HG03066 (cell line): ENCODE measurements at regions not wholly inside any gene's neighbourhood (a gene's known extent, or its start where the extent isn't known, plus 50 kb on each side); places are given as distances from the start of the nearest gene placed in this dataset.
"Not testable (repeated sequence)": the region's sequence is repeated elsewhere in the genome, so short reads cannot be mapped to it uniquely, and the experiment has no call there.

Experiments used
- ATAC-seq: cut with Tn5 transposase; IDR thresholded peaks from one replicate; pipeline ENCODE4 v1.9.1; 2021; ENCODE audit warnings: low read depth; ENCODE audit not compliant: unreplicated experiment

GRCh38 chr1:245102149-245102548 lies 52.6 kb upstream of the KIF26B start:
- ATAC-seq, result not testable (repeated sequence)

GRCh38 chr1:245099401-245099800 lies 55.4 kb upstream of the KIF26B start:
- ATAC-seq, result no peak

GRCh38 chr1:245098924-245099323 lies 55.9 kb upstream of the KIF26B start:
- no peak for ATAC-seq

DNA sequence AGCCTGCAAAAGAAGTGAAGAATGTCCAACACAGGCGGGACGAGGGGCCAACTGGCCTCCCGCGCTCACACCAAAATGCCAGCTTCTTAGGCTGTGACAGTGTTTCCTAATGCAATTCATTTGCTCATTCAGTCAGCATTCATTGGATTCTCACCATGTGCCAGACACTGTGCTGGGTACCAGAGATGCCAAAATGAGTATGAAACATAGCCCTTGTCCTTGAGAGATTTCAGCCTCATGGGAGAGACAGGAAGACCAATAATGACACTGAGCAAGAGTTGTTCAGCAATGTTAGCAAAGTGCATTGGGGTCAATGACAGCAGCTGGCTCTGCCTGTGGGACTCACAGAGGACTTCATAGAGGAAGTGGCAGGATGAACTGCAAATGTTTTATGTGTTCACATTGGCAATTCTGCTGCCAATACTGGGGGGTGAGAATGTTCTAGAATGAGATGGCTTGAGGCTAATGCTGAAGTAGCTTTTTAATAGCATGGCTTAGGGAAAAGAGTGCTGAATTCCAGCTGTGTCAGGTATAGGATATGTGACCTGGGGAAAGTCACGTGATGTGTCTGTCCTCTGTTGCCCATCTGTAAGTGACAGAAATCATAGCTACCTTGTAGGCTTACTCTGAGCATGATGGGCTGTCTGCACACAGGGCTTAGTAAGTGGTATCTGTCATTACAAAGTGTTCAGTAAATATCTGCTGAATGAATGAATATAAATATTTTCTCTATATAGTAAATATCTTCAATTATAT lies 58.3 kb upstream of the KIF26B start:
- ATAC-seq, result no peak

GRCh38 chr1:245095903-245096302 lies 58.9 kb upstream of the KIF26B start:
- no peak for ATAC-seq

GRCh38 chr1:245094954-245095353 lies 59.8 kb upstream of the KIF26B start:
- no peak for ATAC-seq

GRCh38 chr1:245094092-245094491 lies 60.7 kb upstream of the KIF26B start:
- ATAC-seq, result no peak

DNA sequence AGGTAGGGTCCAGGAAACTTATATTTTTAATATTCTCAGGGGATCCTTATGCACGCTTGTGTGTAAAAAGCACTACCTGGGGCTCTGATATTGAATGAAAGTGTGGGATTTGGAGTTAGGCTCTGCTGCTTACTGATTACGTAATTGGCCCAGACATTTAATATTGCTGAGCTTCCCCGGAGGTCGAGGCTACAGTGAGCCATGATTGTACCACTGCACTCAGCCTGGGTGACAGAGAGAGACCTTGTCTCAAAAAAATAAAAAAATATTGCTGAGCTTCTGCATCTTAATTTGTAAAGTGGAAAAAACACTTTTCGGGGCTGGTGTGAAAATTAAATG lies 62.2 kb upstream of the KIF26B start:
- ATAC-seq, result no peak

DNA sequence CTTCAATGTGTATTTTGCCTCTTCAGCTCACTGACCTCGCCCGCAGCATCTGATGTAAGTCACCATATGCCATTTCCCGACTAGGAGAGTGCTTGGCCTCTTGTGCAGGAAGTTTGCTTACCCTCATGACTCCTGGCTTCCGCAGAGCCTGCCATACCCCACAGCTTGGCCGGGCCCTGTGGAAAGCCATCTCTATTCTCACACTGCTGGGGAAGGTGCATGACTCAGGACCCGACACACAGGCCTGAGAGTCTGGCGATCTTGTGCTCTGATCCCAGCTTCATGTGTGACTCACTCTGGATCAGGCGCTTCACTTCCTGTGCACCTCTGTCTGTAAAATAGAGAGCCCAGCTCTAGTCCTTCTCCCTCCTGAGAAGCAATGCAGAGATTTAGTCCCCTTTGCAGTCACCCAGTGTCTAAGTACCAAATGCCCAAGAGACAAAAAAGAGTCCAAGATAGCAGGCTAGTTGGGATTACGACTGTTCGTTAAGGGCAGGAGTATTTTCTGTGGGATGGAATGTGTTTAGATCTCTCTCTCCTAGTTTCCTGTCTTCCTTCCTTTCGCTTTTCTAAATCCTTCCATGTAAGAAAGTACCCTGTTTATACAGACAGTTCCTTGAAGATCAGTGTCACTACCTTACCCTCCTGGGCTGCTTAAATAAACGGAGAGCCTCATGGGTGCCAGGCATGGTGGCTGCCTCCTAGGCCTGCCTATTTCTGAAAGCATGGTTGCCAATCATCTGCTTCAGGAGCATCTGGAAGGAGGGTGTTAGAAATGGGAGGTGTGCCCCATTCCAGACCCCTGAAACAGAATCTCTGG lies 62.8 kb upstream of the KIF26B start:
- ATAC-seq, result no peak

- ATAC-seq, result no peak
Observed at GRCh38 chr1:245091171-245091621, 63.6 kb upstream of the KIF26B start.

DNA sequence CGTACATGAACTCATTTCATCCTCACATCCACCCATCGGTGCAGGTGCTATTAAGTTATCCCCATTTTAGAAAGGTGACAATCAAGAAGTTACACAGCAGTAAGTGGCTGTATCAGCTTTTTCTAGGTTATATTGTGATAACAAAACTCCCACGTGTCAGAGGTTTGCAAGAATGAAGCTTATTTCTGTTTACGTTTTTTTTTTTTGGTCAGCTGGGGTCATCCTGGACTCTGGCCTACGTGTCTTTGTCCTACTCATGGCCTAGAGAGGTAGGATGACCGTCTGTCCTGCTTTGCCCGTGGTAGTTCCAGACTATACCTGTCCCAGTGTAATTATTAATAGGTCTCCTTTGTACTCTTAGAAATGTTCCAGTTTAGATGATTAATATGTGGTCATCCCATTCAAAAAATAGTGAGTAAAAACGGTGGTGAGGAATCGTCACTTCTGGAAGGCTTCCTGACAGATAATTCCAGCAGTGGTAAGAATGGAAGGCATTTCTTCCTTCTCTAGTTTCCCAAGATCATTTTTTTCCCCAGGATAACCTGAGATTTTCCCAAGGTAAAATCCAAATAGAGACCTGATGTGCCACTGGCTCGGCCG lies 64.2 kb upstream of the KIF26B start:
- no peak for ATAC-seq

DNA sequence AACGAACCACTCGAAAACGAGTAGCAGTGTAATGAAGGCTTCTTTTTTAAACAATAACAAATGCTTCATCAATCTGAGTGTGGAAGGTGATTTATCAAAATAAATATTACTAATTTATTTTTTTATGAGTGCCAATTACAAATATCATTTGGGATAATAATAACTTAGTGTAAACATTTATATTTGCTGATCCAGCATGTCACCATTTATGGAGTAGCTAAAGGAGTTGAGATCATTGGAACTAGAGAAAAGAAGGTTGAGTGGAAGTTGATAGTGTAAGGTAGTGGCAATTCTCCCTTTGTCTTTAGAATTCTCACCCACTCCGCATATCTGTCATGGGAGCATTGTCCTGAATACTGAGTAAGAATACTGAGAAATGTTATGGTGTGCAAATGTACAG lies 67.1 kb upstream of the KIF26B start:
- no peak for ATAC-seq

DNA sequence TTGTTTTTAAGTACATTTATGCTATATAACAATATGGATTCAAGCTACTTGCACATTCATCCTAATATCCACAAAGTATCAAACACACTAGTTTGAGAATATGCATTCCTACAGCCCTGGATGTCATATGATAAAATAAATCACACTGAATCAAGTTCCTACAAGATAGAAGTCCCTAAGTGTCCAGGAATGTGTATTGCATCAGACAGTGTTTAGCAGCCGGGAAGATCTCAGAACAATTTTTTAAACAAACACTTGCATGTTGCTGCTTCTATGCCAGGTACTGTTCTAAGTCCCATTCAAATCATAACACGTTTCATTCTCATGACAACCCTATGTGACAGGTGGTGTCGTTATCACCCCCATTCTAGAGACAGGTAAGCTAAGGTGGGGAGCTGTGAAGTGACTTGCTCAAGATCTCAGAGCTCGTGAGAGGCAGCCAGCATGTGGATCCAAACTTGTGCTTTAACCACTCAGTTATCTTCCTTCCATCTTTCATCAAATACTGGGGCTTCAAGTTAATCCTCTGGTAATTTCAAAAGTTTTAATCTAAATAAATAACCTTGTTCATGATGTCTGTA lies 68.3 kb upstream of the KIF26B start:
- no peak for ATAC-seq

- ATAC-seq, result no peak
Observed at GRCh38 chr1:245085508-245086095, 69.2 kb upstream of the KIF26B start.

- ATAC-seq, result no peak
Observed at GRCh38 chr1:245084551-245084950, 70.2 kb upstream of the KIF26B start.

- ATAC-seq, result no peak
Observed at GRCh38 chr1:245079021-245079609, 75.7 kb upstream of the KIF26B start.

GRCh38 chr1:245074898-245075297 lies 79.9 kb upstream of the KIF26B start:
- ATAC-seq, result no peak

DNA sequence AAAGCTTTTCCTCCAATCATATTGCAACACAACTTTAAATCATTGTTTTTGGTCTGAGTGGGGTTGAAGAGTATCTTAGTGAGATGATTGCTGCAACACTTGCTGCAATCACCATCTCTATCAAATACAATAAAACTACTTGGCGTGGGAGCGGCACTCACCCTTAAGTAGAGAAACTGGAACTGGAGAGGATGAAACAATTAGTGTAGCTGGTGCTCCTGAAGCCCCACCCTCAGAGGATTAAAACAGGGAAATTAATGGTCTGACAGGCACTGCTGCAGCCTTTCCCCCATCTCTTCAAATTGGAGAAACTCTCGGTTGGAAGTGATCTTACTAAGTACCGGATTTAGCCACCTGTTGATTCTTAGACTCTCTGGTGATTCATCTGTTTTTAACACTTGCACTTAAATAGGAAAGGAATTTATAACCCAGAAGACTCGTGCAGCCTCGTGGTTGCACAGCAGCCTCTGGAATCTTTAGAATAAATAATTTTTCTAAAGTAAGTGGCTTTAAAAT lies 80.5 kb upstream of the KIF26B start:
- ATAC-seq, result no peak

GRCh38 chr1:245070836-245071615 lies 83.8 kb upstream of the KIF26B start:
- no peak for ATAC-seq
